ENCODE measurements at regions not wholly inside any gene's neighbourhood (a gene's known extent, or its start where the extent isn't known, plus 50 kb on each side); places are given as distances from the start of the nearest gene placed in this dataset.

DNA sequence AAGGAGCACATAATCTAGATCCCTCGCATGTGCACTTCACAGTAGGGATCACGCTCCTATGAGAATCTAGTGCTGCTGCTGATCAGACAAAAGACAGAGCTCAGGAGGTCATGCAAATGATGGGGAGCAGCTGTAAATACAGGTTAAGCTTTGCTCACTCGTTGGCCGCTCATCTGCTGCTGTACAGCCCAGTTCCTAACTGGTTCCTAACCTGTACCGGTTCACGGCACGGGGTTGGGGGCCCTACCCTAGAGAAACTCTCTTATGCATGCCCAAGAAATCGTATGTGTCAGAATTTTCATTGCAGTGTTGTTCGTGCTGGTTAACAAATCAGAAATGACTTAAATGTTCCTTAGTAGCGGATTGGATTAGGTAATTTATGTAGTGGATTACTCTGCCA lies 116.1 kb downstream of the CDH26 start:
- Histone ChIP-seq H3K9me3 (no peaks in the 10 kb centered on the region), H3K27me3 (no peaks in the 10 kb centered on the region), H3K27ac (no peak overlapping the region), H3K36me3 (no peaks in the 10 kb centered on the region), H3K4me1 (ENCODE audit: insufficient read depth) (no peaks in the 10 kb centered on the region), H3K4me3 (no peak overlapping the region)
- no peak for DNase-seq
- intact Hi-C loops (cut with DNase I), result loop anchor here in 1 of 4 donors (5.0 kb wide), 1 partner anchor 568 kb away; no protein-coding TSS in a partner anchor
- WGBS, 3 donors, result 81 to 89% (median 88%) methylated on average over 10 of the region's 10 CpGs
- no peak for TF ChIP-seq EP300 (IDR thresholded peaks at IDR 0.05)
- TF ChIP-seq, protein P1, sequence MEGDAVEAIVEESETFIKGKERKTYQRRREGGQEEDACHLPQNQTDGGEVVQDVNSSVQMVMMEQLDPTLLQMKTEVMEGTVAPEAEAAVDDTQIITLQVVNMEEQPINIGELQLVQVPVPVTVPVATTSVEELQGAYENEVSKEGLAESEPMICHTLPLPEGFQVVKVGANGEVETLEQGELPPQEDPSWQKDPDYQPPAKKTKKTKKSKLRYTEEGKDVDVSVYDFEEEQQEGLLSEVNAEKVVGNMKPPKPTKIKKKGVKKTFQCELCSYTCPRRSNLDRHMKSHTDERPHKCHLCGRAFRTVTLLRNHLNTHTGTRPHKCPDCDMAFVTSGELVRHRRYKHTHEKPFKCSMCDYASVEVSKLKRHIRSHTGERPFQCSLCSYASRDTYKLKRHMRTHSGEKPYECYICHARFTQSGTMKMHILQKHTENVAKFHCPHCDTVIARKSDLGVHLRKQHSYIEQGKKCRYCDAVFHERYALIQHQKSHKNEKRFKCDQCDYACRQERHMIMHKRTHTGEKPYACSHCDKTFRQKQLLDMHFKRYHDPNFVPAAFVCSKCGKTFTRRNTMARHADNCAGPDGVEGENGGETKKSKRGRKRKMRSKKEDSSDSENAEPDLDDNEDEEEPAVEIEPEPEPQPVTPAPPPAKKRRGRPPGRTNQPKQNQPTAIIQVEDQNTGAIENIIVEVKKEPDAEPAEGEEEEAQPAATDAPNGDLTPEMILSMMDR (IDR thresholded peaks at IDR 0.05), result no peak
- no peak for TF ChIP-seq POLR2A (IDR thresholded peaks at IDR 0.05)

DNA sequence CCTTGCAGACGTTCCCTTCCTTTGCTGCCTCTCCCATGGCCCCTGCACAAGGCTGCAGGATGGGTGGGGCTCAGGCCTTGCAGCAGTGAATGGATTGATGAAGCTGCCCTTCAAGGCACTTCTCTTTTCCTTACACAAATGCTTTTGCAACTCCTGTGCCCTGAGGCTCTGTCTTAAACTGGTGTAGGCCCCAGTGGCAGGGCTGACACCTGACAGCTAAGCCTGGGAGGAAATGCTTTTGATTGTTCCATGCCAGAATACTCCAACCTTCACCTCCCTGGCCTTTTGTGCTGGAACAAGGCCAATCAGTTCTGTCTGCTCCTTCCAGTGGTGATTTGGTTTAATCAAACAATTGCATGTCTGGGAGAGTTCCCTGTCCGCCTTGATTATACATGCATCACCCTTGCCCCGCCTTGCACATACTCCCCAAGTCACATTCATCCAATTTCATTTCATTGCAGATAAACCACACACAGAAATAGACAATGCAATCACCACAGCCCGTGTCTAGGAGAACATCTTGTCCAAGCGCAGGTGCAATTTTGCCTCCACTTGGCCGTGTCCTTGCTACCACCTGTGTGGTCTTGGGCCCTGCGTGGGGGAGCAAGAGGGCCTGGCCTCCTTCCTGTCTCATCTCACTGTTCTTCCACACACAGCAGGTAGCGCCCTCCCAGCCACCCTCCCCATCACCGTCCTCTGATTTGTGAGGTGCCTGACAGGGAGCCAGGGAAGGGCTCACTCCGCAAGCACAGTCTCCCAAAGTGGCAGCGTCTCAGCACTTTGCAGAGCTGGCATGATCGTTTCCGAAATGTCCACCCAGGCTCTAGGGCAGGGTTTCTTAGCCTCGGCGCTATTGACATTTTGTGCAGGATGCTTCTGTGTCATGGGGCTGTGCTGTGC lies 120.4 kb downstream of the CDH26 start:
- intact Hi-C loops (cut with DNase I), result no loop called here
- H3K36me3 ChIP-seq, result no peaks in the 10 kb centered on the region
- H3K4me3 ChIP-seq, result no peak overlapping the region
- H3K27ac ChIP-seq, result no peak overlapping the region
- H3K9me3 ChIP-seq, result no peaks in the 10 kb centered on the region
- H3K27me3 ChIP-seq, result no peaks in the 10 kb centered on the region
- no peaks in the 10 kb centered on the region for H3K4me1 ChIP-seq (ENCODE audit: insufficient read depth)
- WGBS, 3 donors, result 57 to 63% (median 61%) methylated on average over 15 of the region's 15 CpGs
- TF ChIP-seq POLR2A (IDR thresholded peaks at IDR 0.05), result no peak
- TF ChIP-seq, protein P1 (IDR thresholded peaks at IDR 0.05), result no peak
- TF ChIP-seq EP300 (IDR thresholded peaks at IDR 0.05), result no peak
- no peak for DNase-seq

DNA sequence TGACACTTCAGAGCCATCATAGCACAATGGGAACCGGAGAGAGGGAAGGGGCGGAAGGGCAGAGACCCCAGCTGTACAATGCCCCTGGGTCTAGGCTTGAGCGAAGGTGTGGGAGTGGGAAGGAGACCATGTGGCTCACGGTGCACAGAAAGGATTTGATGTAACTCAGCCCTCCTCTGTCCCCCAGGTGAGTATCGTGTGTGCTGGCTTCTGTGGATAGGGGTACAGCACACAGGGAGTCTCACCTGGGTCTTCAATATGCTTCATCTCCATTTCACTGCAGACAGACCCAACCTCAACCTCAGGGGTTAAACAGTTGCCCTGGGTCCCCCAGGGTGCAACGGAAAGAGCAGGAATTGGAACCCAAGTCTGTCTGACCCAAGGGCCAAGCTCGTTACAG lies 122.2 kb downstream of the CDH26 start:
- Histone ChIP-seq H3K4me3 (no peak overlapping the region), H3K36me3 (no peaks in the 10 kb centered on the region), H3K9me3 (no peaks in the 10 kb centered on the region), H3K27me3 (no peaks in the 10 kb centered on the region), H3K27ac (no peak overlapping the region), H3K4me1 (ENCODE audit: insufficient read depth) (no peaks in the 10 kb centered on the region)
- WGBS, 3 donors, result 81 to 87% (median 85%) methylated on average over 7 of the region's 7 CpGs
- intact Hi-C loops (cut with DNase I), result no loop called here
- DNase-seq, result no peak
- TF ChIP-seq POLR2A (IDR thresholded peaks at IDR 0.05) (no peak), EP300 (IDR thresholded peaks at IDR 0.05) (no peak)
- TF ChIP-seq, protein P1 (IDR thresholded peaks at IDR 0.05), result no peak

DNA sequence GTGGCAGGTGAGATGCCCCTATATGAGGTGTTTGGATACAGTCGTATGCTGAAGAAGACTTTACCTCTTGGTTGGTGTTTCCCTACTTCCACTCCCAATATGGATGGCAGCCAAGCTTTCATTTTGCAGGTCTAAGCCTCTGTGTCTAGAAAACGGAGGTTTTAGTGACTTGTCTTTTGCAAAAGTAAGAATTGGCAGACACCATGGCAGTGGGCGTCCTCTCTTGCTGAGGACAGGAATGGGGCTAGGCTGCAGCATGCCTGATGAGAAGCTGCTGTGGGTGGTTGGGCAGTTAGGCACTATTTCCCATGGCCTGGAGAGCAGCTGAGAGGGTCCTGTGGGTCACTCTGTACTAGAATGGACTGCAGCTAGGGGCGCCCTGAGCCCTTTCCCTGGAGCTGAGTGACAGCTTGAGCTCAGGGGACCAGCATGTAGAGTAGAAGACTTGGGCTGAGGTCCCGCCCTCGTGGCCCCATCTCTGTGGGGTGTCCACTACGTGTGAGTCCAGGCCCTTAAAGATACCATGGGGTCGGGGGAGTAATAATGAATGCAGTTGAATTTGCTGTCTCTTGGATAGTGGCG lies 127.4 kb downstream of the CDH26 start:
- DNase-seq, result no peak
- WGBS, 3 donors, result 63 to 83% (median 78%) methylated on average over 9 of the region's 9 CpGs
- peaks cover 2% of the 10 kb centered on the region for H3K4me1 ChIP-seq (ENCODE audit: insufficient read depth)
- intact Hi-C loops (cut with DNase I), result no loop called here
- H3K27ac ChIP-seq, result no peak overlapping the region
- no peak for TF ChIP-seq POLR2A (IDR thresholded peaks at IDR 0.05)
- no peak for TF ChIP-seq EP300 (IDR thresholded peaks at IDR 0.05)
- TF ChIP-seq, protein P1 (IDR thresholded peaks at IDR 0.05), result no peak
- no peaks in the 10 kb centered on the region for H3K36me3 ChIP-seq
- no peaks in the 10 kb centered on the region for H3K27me3 ChIP-seq
- H3K4me3 ChIP-seq, result no peak overlapping the region
- H3K9me3 ChIP-seq, result no peaks in the 10 kb centered on the region
